SK-N-DZ (cell line): ENCODE measurements at regions not wholly inside any gene's neighbourhood (a gene's known extent, or its start where the extent isn't known, plus 50 kb on each side); places are given as distances from the start of the nearest gene placed in this dataset.
"Not testable (repeated sequence)": the region's sequence is repeated elsewhere in the genome, so short reads cannot be mapped to it uniquely, and the experiment has no call there.

ENCODE experiments used
- DNase-seq: peaks from one replicate; pipeline ENCODE4 v3.0.0-alpha.2; 2015; ENCODE audit warnings: low spot score

DNA sequence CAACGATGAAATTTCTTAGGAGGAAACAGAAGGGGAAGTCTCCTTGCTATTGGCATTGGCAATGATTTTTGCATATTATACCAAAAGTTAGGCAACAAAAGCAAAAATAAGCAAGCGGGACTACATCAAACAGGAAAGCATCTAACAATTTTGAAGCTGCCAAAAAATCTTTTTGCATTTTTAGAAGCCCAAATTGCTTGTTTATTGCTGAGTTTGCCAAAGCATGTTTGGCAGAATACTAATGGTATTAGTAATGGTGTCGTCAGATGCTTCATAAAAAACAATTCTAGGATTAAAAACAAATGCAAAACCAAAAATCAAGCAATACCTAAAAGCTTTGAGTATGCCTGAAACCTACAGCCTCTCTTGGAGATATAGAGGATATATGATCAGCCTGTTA is 80.0 kb downstream of the GALR1 start:
- DNase-seq: no peak

GRCh38 chr18:77334876-77335275 is 85.2 kb downstream of the GALR1 start:
- no peak for DNase-seq

GRCh38 chr18:77337604-77338003 is 88.0 kb downstream of the GALR1 start:
- DNase-seq: no peak

GRCh38 chr18:77339093-77339492 is 89.4 kb downstream of the GALR1 start:
- DNase-seq: no peak

DNA sequence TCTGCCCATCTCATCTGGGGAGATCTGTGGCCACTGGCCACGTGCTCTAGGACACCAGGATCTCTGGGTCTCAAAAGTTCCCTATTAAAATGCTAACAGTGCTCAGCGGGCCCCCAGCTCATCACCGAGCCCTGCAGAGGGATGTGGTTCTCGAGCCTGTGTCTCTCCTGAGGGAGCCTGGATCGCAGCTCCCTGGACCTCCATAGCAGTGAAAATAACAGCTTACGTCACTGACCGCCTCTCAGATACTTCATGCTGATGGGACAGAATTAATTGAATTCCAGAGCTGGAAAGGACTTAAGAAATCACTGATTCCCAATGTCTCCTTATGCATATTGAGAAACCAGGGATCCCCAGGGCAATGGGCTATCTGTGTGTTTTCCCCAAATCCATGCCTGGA is 90.0 kb downstream of the GALR1 start:
- DNase-seq: no peak

- no peak for DNase-seq
Observed at GRCh38 chr18:77340815-77341214, 91.2 kb downstream of the GALR1 start.

GRCh38 chr18:77341527-77342325 is 92.1 kb downstream of the GALR1 start:
- DNase-seq: no peak

DNA sequence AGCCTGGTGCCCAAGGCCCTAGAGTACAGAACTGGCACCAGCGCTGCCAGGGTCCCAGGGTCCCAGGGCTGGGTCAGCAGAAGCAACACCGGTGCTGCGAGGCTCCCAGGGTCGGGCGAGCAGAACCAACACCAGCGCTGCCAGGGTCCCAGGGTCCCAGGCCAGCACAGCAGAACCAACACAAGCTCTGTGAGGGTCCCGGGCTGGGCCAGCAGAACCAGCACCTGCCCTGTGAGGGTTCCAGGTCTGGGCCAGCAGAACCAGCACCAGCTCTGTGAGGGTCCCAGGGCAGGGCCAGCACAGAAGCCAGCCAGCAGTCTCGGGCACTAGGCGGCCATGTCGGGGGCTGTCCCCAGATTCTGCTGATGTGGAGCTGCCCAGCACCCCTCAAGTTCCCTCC is 93.1 kb downstream of the GALR1 start:
- no peak for DNase-seq

DNA sequence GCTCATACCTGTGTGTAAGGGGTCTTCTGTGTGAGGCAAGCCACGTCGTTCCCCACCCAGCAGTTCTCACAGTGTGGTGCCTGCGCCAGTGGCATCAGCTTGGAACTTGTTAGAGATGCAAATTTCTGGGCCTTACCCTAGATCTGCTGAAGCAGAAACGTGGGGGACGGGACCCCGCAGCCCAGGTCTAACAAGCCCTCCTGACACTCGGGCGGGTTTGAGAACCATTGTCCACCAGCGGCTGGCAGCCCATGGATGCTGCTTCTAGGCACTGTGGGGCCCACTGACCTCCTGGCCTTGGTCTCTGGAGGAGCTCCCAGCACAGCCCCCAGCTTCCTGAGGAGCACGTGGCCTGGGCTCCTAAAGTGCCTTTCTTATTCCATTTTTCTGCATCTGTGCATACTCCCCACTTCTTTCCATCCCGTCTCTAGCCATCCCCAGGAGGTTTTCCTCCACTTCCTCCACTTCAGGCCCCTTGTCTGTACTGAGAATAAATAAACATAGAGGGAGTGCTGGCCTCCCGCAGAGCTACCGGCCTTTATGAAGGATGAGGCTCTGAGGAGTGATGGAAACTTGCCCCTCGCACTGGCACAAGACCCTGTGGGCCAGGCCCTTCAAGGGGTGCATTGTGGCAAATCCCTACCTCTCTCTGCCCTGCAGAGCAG is 94.3 kb downstream of the GALR1 start:
- no peak for DNase-seq

DNA sequence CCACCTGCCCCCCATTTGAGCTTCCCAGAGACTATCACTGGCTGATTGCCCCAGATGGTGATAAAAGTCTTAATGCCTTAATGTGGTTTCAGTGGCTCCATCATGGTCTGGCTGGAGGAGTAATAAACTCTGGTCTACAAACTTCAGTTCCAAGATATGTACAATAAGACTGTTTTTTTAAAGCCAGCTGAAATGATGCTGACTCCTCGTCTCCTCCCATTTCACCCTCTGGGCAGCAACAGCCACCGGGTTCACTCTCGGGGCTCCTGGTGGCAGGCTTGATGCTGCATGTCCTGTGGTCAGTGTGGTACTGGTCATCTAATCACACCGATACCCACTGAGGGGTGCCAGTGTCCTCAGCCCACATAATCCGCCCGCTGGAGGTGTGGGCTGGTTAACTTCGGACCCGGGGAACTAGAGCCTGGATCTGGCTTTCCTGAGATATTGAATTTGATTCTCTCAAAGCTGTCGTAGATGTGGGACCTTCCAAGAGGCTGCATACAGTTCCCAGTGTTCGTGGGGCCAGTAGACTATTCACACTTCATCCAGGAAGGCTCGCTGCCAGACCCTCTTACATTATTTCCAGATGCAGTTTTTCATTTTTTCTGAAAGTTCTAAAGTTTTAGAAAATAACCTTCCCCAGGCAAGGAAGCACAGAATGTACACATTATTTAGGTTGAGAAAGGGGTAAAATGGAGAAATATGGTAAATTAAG is 95.3 kb downstream of the GALR1 start:
- DNase-seq: no peak

DNA sequence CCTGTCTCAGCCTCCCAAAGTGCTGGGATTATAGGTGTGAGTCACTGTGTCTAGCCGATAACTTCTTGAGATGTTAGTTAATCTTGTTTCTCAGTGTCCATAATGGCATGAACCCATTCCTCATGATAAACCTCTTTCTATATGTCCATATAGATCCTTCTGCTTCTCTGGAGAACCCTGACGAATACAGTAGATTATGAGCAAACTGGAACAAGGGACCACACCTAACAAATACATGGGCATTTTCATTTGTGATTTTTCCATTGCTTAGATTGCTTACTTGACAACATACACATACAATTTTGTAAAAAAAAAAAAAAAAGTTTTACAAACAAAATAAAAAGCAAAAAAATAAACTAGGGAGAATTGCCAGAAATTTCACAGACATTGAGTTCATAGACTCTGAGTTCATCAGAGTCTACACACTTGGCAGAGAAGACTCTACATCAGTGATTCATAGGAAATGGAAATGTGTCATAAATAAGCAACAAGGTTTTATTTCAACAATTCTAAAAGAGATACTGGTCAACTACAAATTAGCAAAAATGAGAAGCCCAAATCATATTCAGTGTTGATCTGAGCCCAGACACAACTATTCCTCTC is 96.7 kb downstream of the GALR1 start:
- DNase-seq: no peak

GRCh38 chr18:77353349-77353748 is 103.7 kb downstream of the GALR1 start:
- DNase-seq: not testable (repeated sequence)

DNA sequence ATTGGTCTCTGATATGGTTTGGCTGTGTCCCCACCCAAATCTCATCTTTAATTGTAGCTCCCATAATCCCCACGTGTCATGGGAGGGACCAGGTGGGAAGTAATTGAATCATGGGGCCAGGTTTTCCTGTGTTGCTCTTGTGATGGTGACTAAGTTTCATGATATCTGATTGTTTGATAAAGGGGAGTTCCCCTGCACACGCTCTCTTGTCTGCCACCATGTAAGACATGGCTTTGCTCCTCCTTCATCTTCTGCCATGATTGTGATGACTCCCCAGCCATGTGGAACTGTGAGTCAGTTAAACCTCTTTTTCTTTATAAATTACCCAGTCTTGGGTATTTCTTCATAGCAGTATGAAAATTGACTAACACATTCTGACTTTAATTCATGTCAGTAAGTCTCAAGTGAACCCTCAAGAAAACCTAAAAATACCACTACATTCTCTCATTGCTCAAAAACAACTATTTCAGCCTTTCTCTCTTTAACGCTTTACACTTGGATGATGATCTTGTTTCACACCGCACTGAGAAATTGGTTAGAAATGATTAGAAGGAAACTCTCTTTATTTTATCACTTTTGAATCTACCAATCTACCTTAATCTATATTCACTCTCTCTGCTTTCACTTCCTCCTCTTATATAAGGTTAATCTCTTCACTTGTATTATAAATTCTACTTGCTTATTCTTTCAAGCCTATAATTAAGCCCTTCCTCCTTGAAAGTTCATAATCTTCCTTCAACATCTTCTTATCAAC is 110.1 kb downstream of the GALR1 start:
- no peak for DNase-seq

- DNase-seq: no peak
Observed at GRCh38 chr18:77360315-77361190, 110.9 kb downstream of the GALR1 start.

- no peak for DNase-seq
Observed at GRCh38 chr18:77361382-77361781, 111.7 kb downstream of the GALR1 start.

GRCh38 chr18:77365667-77366066 is 116.0 kb downstream of the GALR1 start:
- DNase-seq: no peak

DNA sequence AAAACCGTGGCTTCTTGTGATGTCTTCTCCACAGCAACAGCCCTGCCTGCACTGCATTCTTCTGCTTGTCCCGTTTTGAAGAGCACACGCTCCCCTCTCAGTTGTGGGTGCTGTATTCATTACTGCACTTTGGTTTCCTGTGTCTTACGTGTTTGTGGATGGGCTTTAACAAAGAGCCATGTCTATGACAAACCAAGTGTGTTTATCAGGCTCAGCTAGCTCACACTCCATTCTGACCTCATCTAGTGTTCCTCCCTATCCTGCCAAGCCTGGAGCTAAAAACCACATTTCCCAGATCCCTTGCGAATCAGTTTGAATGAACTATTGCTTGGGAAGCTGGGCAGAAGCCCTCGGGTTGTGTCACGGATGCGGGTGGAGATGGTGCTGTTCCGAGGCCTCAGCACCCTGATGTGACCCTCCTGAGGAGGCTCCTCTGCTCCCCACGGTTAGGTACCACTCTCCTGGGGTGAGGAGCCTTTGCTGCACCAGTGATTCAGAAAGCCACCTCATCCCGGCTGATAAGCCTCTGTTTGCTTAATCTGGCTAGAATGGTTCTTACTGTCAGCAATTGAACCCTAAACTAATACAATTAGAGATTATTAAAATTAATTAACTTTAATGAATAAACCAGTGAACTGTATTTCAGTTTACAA is 116.5 kb downstream of the GALR1 start:
- no peak for DNase-seq

DNA sequence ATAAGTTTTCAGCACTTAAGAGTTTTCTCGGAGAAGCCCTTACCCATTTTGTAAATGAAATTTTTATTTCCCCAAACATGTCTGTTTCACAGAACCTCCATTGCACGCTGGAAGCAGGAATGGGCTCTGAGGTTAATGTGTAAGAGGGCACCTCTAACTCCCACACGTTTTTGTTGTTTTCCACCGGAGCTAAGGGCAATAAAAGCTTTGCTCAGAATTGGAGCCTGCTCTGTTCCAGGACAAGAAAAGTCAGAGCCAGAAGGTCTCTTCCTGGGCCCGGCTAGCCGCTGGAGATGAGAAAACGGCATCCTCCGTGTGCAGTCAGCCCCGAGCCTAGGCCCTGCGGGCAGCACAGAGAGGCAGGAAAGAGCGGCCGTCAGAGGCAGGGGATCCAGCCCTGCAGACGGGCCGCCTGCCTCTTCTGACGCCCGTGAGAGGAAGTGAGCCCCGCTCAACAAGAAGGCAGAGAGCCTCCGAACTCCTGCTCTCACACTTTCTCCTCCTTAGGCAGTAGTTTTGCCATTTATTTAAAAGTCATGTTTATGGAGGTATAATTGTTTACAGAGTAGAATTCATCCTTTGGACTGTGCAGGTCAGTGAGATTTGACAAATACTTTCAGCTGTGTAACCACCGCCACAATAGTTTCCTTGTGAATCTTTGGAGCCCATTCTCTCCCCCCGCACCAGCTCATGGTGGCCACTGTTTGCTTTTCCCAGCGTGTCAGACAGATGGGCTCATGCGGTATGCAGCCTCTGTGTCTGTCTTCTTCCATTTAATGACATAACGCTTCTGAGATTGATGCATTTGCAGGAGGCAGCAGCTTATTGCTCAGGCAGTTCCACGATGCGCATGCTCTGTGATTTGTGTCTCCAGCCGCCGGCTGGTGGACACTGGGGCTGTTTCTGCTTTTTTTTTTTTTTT is 117.3 kb downstream of the GALR1 start:
- peak; percentile 58 for DNase-seq

DNA sequence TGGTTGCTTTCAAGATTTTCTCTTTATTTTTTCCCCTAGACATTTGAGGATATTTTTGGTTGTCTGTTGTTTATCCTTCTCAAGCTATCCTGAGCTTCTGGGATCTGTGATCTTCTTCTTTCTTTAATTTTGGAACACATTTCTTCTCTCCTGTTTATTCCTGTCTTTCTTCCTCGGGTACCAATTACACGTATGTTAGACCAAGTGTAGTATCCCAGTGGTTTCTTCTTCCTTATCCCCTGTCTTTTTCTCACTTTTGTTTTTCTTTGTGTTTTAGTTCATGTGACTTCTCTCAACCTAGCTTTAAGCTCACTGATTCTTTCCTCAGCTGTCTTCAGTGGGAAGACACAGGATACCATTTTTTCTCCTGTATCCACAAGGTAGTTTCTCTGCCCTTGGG is 120.0 kb downstream of the GALR1 start:
- DNase-seq: no peak
